H1 (cell line): ENCODE measurements at regions not wholly inside any gene's neighbourhood (a gene's known extent, or its start where the extent isn't known, plus 50 kb on each side); places are given as distances from the start of the nearest gene placed in this dataset.

Experiments
- JUN ChIP-seq: IDR thresholded peaks from 2 replicates; pipeline ENCODE4 v1.6.1; 2011; ENCODE audit warnings: low read depth, mild to moderate bottlenecking, improper control_type of control experiment, low read length
- JUND ChIP-seq: IDR thresholded peaks from 2 replicates; pipeline ENCODE4 v1.6.1; 2011; ENCODE audit warnings: mild to moderate bottlenecking, improper control_type of control experiment, low read length
- KDM1A ChIP-seq: fragments of 200-600, 300-600 bp; sonication (generic); IDR thresholded peaks from 2 replicates; pipeline ENCODE4 v1.7.1; 2016; ENCODE audit warnings: mild to moderate bottlenecking, low read length, borderline replicate concordance
- MAX ChIP-seq: IDR thresholded peaks from 2 replicates; pipeline ENCODE4 v1.6.1; 2012; ENCODE audit warnings: inconsistent platforms
- RNF2 ChIP-seq: fragments of 200-900, 300-1000 bp; sonication (generic); IDR thresholded peaks from 2 replicates; pipeline ENCODE4 v1.7.1; 2016; ENCODE audit warnings: borderline replicate concordance, low read depth, mild to moderate bottlenecking, antibody characterized with exemption, low read length; ENCODE audit not compliant: poor library complexity, severe bottlenecking; ENCODE audit errors: missing control alignments

DNA sequence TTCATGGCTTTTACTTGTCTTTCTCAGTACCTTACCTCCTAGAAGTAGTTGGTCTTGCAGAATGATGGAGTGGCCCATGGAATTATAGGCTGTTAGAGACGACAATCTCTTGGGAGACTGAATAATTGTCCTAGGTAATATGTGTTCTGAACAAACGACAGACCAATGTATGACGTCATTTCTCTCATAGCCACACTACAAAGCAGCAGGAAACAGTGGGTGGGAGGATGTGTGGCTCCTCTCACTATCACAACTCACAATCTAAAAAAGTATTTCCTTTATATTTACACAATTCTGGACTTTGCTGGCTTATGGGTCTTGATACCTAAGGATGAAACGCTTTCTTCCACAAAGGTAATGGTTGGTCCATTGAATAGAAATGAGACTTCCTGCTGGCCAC lies 183.9 kb downstream of the TOX3 start (continued):
- TF ChIP-seq RNF2 = no peak
- TF ChIP-seq MAX = no peak
- no peak for TF ChIP-seq KDM1A
- TF ChIP-seq JUND = no peak
- no peak for TF ChIP-seq JUN
